Chondrocyte (in vitro differentiated cells): ENCODE measurements at regions not wholly inside any gene's neighbourhood (a gene's known extent, or its start where the extent isn't known, plus 50 kb on each side); places are given as distances from the start of the nearest gene placed in this dataset.
"Not testable (repeated sequence)": the region's sequence is repeated elsewhere in the genome, so short reads cannot be mapped to it uniquely, and the experiment has no call there.

Experiments used
- DNase-seq: peaks from one replicate; pipeline ENCODE4 v3.0.0; 2021; ENCODE audit warnings: mixed read lengths, low spot score
- H3K27ac Mint-ChIP-seq: one replicate; pipeline ENCODE4 v1.8.0; 2021; ENCODE audit warnings: mild to moderate bottlenecking, moderate library complexity, mixed read lengths; ENCODE audit not compliant: unreplicated experiment
- H3K27me3 Mint-ChIP-seq: 2 replicates; pipeline ENCODE4 v1.8.0; 2021; ENCODE audit warnings: low read depth, mixed read lengths
- H3K36me3 Mint-ChIP-seq: 2 replicates; pipeline ENCODE4 v1.8.0; 2021; ENCODE audit warnings: low read depth, mixed read lengths
- H3K4me1 Mint-ChIP-seq: 2 replicates; pipeline ENCODE4 v1.8.0; 2021; ENCODE audit warnings: low read depth, mild to moderate bottlenecking, mixed read lengths
- H3K4me3 Mint-ChIP-seq: one replicate; pipeline ENCODE4 v1.8.0; 2021; ENCODE audit warnings: mild to moderate bottlenecking, moderate library complexity, mixed read lengths; ENCODE audit not compliant: unreplicated experiment
- H3K9me3 Mint-ChIP-seq: 2 replicates; pipeline ENCODE4 v1.8.0; 2021; ENCODE audit warnings: low read depth, mixed read lengths
- TF ChIP-seq, protein P1 (sequence below): fragments of 200-600 bp; sonication (generic); IDR thresholded peaks from 2 replicates; pipeline ENCODE4 v1.5.0; 2021; ENCODE audit warnings: antibody characterized with exemption, mild to moderate bottlenecking, moderate library complexity

DNA sequence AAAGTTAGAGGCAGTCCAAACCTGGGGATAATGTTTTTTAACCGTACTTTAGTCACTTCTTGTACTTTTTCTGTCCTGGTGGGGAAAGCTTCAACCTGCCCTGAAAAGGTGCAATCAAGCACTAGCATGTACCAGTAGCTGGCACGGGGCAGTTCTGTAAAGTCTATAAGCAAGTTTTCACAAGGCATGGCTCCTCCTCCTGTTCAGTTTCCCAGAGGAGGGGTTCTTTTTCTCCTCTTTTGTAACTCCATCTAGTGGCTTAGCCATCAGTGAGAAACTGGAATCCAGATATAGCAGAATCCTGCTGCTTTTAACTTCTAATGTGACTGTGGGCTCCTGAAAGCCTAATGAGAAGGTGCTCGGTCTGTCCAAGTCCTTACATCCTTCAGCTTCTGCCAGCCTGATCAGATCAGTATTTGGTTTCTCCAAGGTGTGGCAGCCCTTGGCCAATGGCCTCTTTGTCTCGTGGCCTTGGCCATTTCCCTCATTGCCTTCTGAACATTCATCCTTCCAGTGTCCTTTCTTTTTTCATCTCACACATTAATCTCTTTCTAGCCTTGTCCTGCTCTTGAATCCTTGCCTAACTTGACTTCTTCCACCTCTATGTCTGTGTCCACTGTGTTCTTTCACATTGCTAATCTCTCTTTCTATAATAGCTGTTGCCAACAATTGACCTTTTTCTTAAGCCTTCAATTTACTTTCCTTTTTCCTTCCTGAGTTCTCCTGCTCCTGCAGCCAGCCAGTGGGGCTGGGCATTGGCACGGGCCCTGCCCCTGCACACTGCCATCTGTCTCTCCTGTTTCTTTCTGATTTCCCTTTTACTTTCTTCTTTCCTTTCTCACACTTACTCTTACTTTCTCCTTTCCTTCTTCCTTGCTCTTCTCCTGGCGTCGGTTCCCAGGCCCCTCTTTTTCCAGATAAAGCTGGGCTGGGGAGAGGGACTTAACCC lies 222.0 kb upstream of the SYNCRIP start:
- Mint-ChIP-seq H3K27ac (no peak overlapping the region), H3K36me3 (peaks cover 2% of the 10 kb centered on the region), H3K4me3 (no peak overlapping the region), H3K27me3 (peaks cover 19% of the 10 kb centered on the region), H3K4me1 (no peaks in the 10 kb centered on the region), H3K9me3 (peaks cover 8% of the 10 kb centered on the region)
- DNase-seq: no peak
- TF ChIP-seq, protein P1, sequence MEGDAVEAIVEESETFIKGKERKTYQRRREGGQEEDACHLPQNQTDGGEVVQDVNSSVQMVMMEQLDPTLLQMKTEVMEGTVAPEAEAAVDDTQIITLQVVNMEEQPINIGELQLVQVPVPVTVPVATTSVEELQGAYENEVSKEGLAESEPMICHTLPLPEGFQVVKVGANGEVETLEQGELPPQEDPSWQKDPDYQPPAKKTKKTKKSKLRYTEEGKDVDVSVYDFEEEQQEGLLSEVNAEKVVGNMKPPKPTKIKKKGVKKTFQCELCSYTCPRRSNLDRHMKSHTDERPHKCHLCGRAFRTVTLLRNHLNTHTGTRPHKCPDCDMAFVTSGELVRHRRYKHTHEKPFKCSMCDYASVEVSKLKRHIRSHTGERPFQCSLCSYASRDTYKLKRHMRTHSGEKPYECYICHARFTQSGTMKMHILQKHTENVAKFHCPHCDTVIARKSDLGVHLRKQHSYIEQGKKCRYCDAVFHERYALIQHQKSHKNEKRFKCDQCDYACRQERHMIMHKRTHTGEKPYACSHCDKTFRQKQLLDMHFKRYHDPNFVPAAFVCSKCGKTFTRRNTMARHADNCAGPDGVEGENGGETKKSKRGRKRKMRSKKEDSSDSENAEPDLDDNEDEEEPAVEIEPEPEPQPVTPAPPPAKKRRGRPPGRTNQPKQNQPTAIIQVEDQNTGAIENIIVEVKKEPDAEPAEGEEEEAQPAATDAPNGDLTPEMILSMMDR: peak; percentile 34

DNA sequence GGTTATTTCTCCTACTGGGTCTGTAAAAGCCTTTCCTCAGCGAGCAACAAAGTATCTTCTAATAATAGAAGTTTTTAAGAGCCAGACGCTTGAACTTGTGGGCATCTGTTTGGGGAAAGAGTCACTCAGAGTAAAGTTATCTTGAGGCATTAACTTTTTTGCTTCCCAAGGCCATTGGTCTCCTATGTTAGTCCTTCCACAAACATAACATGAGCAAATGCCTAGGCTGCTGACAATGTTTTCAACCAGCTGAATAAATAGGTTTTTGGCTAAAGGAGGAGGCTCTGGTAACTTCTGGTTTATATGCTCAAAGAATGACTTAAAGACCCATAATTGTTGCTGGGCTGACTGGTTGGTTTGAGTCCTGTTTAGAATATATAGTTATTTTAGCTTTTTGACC lies 213.5 kb upstream of the SYNCRIP start:
- no peak overlapping the region for H3K27ac Mint-ChIP-seq
- H3K4me1 Mint-ChIP-seq: no peaks in the 10 kb centered on the region
- H3K4me3 Mint-ChIP-seq: no peak overlapping the region
- DNase-seq: no peak
- peaks cover 19% of the 10 kb centered on the region for H3K9me3 Mint-ChIP-seq
- peaks cover 11% of the 10 kb centered on the region for H3K27me3 Mint-ChIP-seq
- TF ChIP-seq, protein P1: no peak
- peaks cover 2% of the 10 kb centered on the region for H3K36me3 Mint-ChIP-seq

DNA sequence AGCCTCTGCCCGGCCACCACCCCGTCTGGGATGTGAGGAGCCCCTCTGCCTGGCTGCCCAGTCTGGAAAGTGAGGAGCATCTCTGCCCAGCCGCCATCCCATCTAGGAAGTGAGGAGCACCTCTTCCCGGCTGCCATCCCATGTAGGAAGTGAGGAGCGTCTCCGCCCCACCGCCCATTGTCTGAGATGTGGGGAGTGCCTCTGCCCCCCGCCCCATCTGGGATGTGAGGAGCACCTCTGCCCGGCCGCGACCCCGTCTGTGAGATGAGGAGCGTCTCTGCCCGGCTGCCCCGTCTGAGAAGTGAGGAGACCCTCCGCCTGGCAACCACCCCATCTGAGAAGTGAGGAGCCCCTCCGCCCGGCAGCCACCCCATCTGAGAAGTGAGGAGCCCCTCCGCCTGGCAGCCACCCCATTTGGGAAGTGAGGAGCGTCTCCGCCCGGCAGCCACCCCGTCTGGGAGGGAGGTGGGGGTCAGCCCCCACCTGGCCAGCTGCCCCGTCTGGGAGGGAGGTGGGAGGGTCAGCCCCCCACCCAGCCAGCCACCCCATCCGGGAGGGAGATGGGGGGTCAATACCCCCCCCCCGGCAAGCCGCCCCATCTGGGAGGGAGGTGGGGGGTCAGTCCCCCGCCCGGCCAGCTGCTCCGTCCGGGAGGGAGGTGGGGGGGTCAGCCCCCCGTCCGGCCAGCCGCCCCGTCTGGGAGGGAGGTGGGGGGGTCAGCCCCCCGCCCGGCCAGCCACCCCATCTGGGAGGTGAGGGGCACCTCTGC lies 195.8 kb upstream of the SYNCRIP start:
- not testable (repeated sequence) for H3K36me3 Mint-ChIP-seq, H3K27ac Mint-ChIP-seq, H3K4me1 Mint-ChIP-seq, H3K27me3 Mint-ChIP-seq, H3K4me3 Mint-ChIP-seq
- DNase-seq: peak; percentile 81
- peaks cover 13% of the 10 kb centered on the region for H3K9me3 Mint-ChIP-seq

DNA sequence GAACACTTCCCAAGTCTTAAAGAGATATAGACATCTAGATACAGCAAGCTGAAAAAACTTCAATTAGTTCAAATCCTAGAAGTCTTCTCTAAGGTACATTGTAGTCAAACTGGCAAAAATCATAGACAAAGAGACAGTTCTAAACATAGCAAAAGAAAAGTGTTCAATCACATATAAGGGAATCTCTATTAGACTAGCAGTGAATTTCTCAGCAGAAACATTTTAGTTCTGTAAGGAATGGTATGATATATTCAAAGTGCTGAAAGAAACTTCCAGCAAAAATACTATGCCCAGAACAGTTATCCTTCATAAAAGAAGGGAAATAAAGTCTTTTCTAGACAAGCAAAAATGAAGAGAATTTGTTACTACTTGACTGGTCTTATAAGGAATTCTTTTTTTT lies 186.3 kb upstream of the SYNCRIP start:
- Mint-ChIP-seq H3K36me3 (peaks cover 5% of the 10 kb centered on the region), H3K4me3 (no peak overlapping the region), H3K27me3 (no peaks in the 10 kb centered on the region), H3K9me3 (peaks cover 51% of the 10 kb centered on the region), H3K27ac (no peak overlapping the region), H3K4me1 (no peaks in the 10 kb centered on the region)
- TF ChIP-seq, protein P1: no peak
- DNase-seq: no peak

DNA sequence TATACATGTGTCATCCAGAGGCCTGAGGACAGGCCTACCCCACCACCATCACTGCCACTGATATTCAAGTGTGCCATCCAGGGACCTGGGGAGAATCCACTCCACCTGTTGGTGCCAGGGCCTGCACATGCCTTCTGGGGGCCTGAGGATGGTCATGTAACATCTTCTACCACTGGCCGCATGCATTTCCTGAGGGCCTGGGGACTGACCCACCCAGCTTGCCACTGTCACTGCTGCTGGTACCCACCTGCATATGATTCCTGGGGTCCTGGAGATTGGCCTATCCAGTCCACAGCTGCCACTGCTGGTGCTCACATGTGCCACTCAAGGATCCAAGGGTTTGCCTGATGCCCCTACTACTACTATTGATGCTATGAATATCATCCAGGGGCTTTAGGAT lies 184.3 kb upstream of the SYNCRIP start:
- TF ChIP-seq, protein P1: no peak
- Mint-ChIP-seq H3K4me3 (no peak overlapping the region), H3K27ac (no peak overlapping the region), H3K27me3 (no peaks in the 10 kb centered on the region), H3K4me1 (no peaks in the 10 kb centered on the region), H3K36me3 (peaks cover 5% of the 10 kb centered on the region), H3K9me3 (peaks cover 51% of the 10 kb centered on the region)
- peak; percentile 66 for DNase-seq
